Endodermal cell (in vitro differentiated cells): ENCODE measurements at regions not wholly inside any gene's neighbourhood (a gene's known extent, or its start where the extent isn't known, plus 50 kb on each side); places are given as distances from the start of the nearest gene placed in this dataset.

ENCODE experiments used
- DNase-seq: peaks from one replicate; pipeline ENCODE4 v3.0.0-alpha.2; 2017
- H3K27ac ChIP-seq: 2 replicates; pipeline ENCODE4 v1.5.1; 2013; ENCODE audit warnings: mild to moderate bottlenecking, low read depth, low read length, moderate library complexity
- H3K27me3 ChIP-seq: 2 replicates; pipeline ENCODE4 v1.6.1; 2013; ENCODE audit warnings: mild to moderate bottlenecking, low read length, moderate library complexity; ENCODE audit not compliant: insufficient read depth, control insufficient read depth, poor library complexity, severe bottlenecking
- H3K36me3 ChIP-seq: 2 replicates; pipeline ENCODE4 v1.7.0; 2013; ENCODE audit warnings: mild to moderate bottlenecking, low read length, moderate library complexity; ENCODE audit not compliant: control insufficient read depth, insufficient read depth
- H3K4me1 ChIP-seq: one replicate; pipeline ENCODE4 v1.7.0; 2013; ENCODE audit warnings: low read length; ENCODE audit not compliant: control insufficient read depth, insufficient read depth
- H3K4me3 ChIP-seq: 2 replicates; pipeline ENCODE4 v1.5.1; 2013; ENCODE audit warnings: mild to moderate bottlenecking, low read length, moderate library complexity
- H3K9ac ChIP-seq: 2 replicates; pipeline ENCODE4 v1.6.1; 2013; ENCODE audit warnings: mild to moderate bottlenecking, low read length, moderate library complexity; ENCODE audit not compliant: poor library complexity, severe bottlenecking; ENCODE audit errors: extremely low read depth
- H3K9me3 ChIP-seq: 2 replicates; pipeline ENCODE4 v1.6.1; 2013; ENCODE audit warnings: mild to moderate bottlenecking, low read length, moderate library complexity; ENCODE audit not compliant: control insufficient read depth
- H3K27ac Mint-ChIP-seq: 2 replicates; pipeline ENCODE4 v1.8.0; 2020; ENCODE audit warnings: mixed read lengths
- H3K27me3 Mint-ChIP-seq: 2 replicates; pipeline ENCODE4 v1.8.0; 2021; ENCODE audit warnings: mild to moderate bottlenecking, mixed read lengths; ENCODE audit not compliant: insufficient read depth
- H3K36me3 Mint-ChIP-seq: 2 replicates; pipeline ENCODE4 v1.8.0; 2020; ENCODE audit warnings: low read depth, mixed read lengths
- H3K4me1 Mint-ChIP-seq: 2 replicates; pipeline ENCODE4 v1.8.0; 2020; ENCODE audit warnings: mixed read lengths
- H3K4me3 Mint-ChIP-seq: 2 replicates; pipeline ENCODE4 v1.8.0; 2020; ENCODE audit warnings: mild to moderate bottlenecking, moderate library complexity, mixed read lengths
- H3K9me3 Mint-ChIP-seq: 2 replicates; pipeline ENCODE4 v1.8.0; 2020; ENCODE audit warnings: mild to moderate bottlenecking, mixed read lengths
- CTCF ChIP-seq: fragments of 200-600 bp; sonication (generic); conservative IDR thresholded peaks from 2 replicates; pipeline ENCODE4 v1.5.0; 2021; ENCODE audit warnings: antibody characterized with exemption, mild to moderate bottlenecking
- WGBS, 2 experiments: methylation state at CpG; one replicate each; pipeline versions ENCODE4 v1.1.5 to v1.1.7; 2013; ENCODE audit warnings: missing lambda C conversion rate in 2 of 2, mixed read lengths in 1 of 2; ENCODE audit not compliant: insufficient coverage in 1 of 2, insufficient read length in 1 of 2; 5-methylcytosine and 5-hydroxymethylcytosine counted together

- no peak for DNase-seq
- Mint-ChIP-seq H3K4me3 (no peak overlapping the region), H3K36me3 (no peaks in the 10 kb centered on the region), H3K9me3 (no peaks in the 10 kb centered on the region), H3K4me1 (peaks cover 38% of the 10 kb centered on the region), H3K27me3 (peaks cover 5% of the 10 kb centered on the region), H3K27ac (no peak overlapping the region)
- Histone ChIP-seq H3K27me3 (no peaks in the 10 kb centered on the region), H3K36me3 (no peaks in the 10 kb centered on the region), H3K9me3 (no peaks in the 10 kb centered on the region), H3K9ac (no peak overlapping the region), H3K4me3 (no peak overlapping the region), H3K4me1 (peaks cover 8% of the 10 kb centered on the region), H3K27ac (no peak overlapping the region)
- 86 to 95% methylated on average over 3 to 7 of the region's 7 CpGs for WGBS, 2 experiments
- TF ChIP-seq CTCF = no peak
Measured at GRCh38 chr20:40320517-40321011, 368.5 kb downstream of the MAFB start.

GRCh38 chr20:40319741-40320516 lies 369.1 kb downstream of the MAFB start:
- TF ChIP-seq CTCF = no peak
- H3K27ac ChIP-seq = no peak overlapping the region
- Mint-ChIP-seq H3K4me1 (peaks cover 32% of the 10 kb centered on the region), H3K4me3 (no peak overlapping the region), H3K36me3 (no peaks in the 10 kb centered on the region), H3K27ac (no peak overlapping the region), H3K27me3 (peaks cover 5% of the 10 kb centered on the region), H3K9me3 (no peaks in the 10 kb centered on the region)
- no peak for DNase-seq
- no peak overlapping the region for H3K9ac ChIP-seq
- H3K4me1 ChIP-seq = peaks cover 8% of the 10 kb centered on the region
- no peaks in the 10 kb centered on the region for H3K36me3 ChIP-seq
- WGBS, 2 experiments = 92 to 93% methylated on average over 9 to 15 of the region's 15 CpGs
- no peak overlapping the region for H3K4me3 ChIP-seq
- no peaks in the 10 kb centered on the region for H3K9me3 ChIP-seq
- H3K27me3 ChIP-seq = no peaks in the 10 kb centered on the region

- no peak for DNase-seq
- Mint-ChIP-seq H3K27ac (no peak overlapping the region), H3K27me3 (peaks cover 5% of the 10 kb centered on the region), H3K9me3 (no peaks in the 10 kb centered on the region), H3K4me3 (no peak overlapping the region), H3K4me1 (peaks cover 32% of the 10 kb centered on the region), H3K36me3 (no peaks in the 10 kb centered on the region)
- Histone ChIP-seq H3K36me3 (no peaks in the 10 kb centered on the region), H3K27me3 (no peaks in the 10 kb centered on the region), H3K9me3 (no peaks in the 10 kb centered on the region), H3K4me1 (peaks cover 8% of the 10 kb centered on the region), H3K27ac (no peak overlapping the region), H3K9ac (no peak overlapping the region), H3K4me3 (no peak overlapping the region)
- no peak for TF ChIP-seq CTCF
- 99 to 100% methylated on average over 1 to 3 of the region's 3 CpGs for WGBS, 2 experiments
Measured at GRCh38 chr20:40319056-40319455, 370.0 kb downstream of the MAFB start.
